ENCODE measurements at regions not wholly inside any gene's neighbourhood (a gene's known extent, or its start where the extent isn't known, plus 50 kb on each side); places are given as distances from the start of the nearest gene placed in this dataset.

DNA sequence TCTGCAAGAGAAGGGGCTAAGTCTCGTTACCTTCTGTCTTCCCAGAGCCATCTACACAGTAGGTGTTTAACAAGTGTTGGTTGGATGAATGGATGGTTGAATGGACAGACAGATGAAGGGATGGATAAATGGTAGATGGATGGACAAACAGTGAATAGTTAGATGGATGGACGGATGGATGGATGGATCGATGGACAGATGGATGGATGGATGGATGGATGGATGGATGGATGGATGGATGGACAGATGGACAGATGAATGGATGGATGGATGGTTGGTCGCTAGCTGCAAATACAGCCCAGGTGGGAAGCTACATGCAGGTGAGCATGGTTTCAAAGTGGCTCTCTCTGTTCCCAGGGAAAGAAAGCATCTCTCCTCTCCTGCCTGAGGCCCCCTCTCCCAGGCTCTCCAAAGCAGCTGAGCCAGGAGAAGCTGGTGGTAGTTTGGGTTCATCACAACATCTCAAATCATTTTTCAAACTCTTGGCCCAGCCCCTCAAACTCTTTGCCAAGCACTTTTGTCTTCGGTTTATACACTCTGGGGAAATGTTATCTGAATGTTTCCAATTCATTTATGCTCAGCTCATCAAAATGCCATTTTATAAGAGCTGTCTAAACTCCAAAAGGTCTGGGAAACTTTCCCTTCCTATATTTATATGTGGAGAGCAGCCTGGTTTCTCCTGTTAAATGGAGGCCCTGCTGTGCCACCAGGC lies 192.7 kb downstream of the ANAPC1 start:
- H3K79me2 ChIP-seq (ENCODE audit: control insufficient read depth, insufficient read depth, low read length, poor library complexity), result no peaks in the 10 kb centered on the region
- no peak overlapping the region for H4K8ac ChIP-seq (ENCODE audit: low read depth, low read length)
- no peak overlapping the region for H2AFZ ChIP-seq (ENCODE audit: insufficient read depth, low read length, poor library complexity)
- no peak overlapping the region for H3K4me3 ChIP-seq (ENCODE audit: low read depth, low read length)
- no peaks in the 10 kb centered on the region for H3K4me1 ChIP-seq (ENCODE audit: control insufficient read depth in 1 of 2, insufficient read depth in 2 of 2, low read length in 2 of 2)
- no CpG with 5 or more reads among the region's 5 CpGs for WGBS (ENCODE audit: extremely low coverage, insufficient coverage, insufficient read length)
- H2AK5ac ChIP-seq (ENCODE audit: low read length), result no peak overlapping the region
- DNase-seq, result no peak
- no peak overlapping the region for H3K9ac ChIP-seq (ENCODE audit: low read length)
- no peak overlapping the region for H2BK12ac ChIP-seq (ENCODE audit: low read length)
- H3K4me2 ChIP-seq (ENCODE audit: low read length), result no peak overlapping the region
- H2BK5ac ChIP-seq (ENCODE audit: low read depth, low read length, poor library complexity), result no peak overlapping the region
- H3K14ac ChIP-seq (ENCODE audit: low read length), result no peak overlapping the region
- no peak overlapping the region for H3K27ac ChIP-seq (ENCODE audit: low read depth, low read length)
- no peak overlapping the region for H4K91ac ChIP-seq (ENCODE audit: low read depth, low read length)
- no peaks in the 10 kb centered on the region for H3K79me1 ChIP-seq (ENCODE audit: low read length)
- H4K12ac ChIP-seq (ENCODE audit: low read depth, low read length), result no peak overlapping the region
- H3K18ac ChIP-seq (ENCODE audit: low read length), result no peak overlapping the region
- peaks cover 2% of the 10 kb centered on the region for H3K9me3 ChIP-seq (ENCODE audit: insufficient read depth, low read depth, low read length)
- H2BK120ac ChIP-seq (ENCODE audit: insufficient read depth, low read length, poor library complexity), result no peak overlapping the region
- H3K36me3 ChIP-seq (ENCODE audit: control insufficient read depth in 1 of 2, insufficient read depth in 2 of 2, low read length in 2 of 2), result no peaks in the 10 kb centered on the region
- H3K4ac ChIP-seq (ENCODE audit: low read depth, low read length), result no peak overlapping the region
- no peak overlapping the region for H3K23ac ChIP-seq (ENCODE audit: low read length)
- no peaks in the 10 kb centered on the region for H3K27me3 ChIP-seq (ENCODE audit: insufficient read depth, low read length)

GRCh38 chr2:111692311-111692710 lies 191.7 kb downstream of the ANAPC1 start:
- no peak overlapping the region for H3K4me2 ChIP-seq (ENCODE audit: low read length)
- no peak overlapping the region for H2AFZ ChIP-seq (ENCODE audit: insufficient read depth, low read length, poor library complexity)
- no CpG with 5 or more reads among the region's 2 CpGs for WGBS (ENCODE audit: extremely low coverage, insufficient coverage, insufficient read length)
- no peak overlapping the region for H4K12ac ChIP-seq (ENCODE audit: low read depth, low read length)
- H2BK5ac ChIP-seq (ENCODE audit: low read depth, low read length, poor library complexity), result no peak overlapping the region
- no peaks in the 10 kb centered on the region for H3K27me3 ChIP-seq (ENCODE audit: insufficient read depth, low read length)
- no peaks in the 10 kb centered on the region for H3K4me1 ChIP-seq (ENCODE audit: control insufficient read depth in 1 of 2, insufficient read depth in 2 of 2, low read length in 2 of 2)
- DNase-seq, result no peak
- H3K4ac ChIP-seq (ENCODE audit: low read depth, low read length), result no peak overlapping the region
- H2BK12ac ChIP-seq (ENCODE audit: low read length), result no peak overlapping the region
- no peaks in the 10 kb centered on the region for H3K79me1 ChIP-seq (ENCODE audit: low read length)
- H3K36me3 ChIP-seq (ENCODE audit: control insufficient read depth in 1 of 2, insufficient read depth in 2 of 2, low read length in 2 of 2), result no peaks in the 10 kb centered on the region
- no peak overlapping the region for H3K18ac ChIP-seq (ENCODE audit: low read length)
- no peak overlapping the region for H3K23ac ChIP-seq (ENCODE audit: low read length)
- no peak overlapping the region for H3K14ac ChIP-seq (ENCODE audit: low read length)
- no peak overlapping the region for H4K8ac ChIP-seq (ENCODE audit: low read depth, low read length)
- peaks cover 2% of the 10 kb centered on the region for H3K9me3 ChIP-seq (ENCODE audit: insufficient read depth, low read depth, low read length)
- H3K27ac ChIP-seq (ENCODE audit: low read depth, low read length), result no peak overlapping the region
- H4K91ac ChIP-seq (ENCODE audit: low read depth, low read length), result no peak overlapping the region
- no peaks in the 10 kb centered on the region for H3K79me2 ChIP-seq (ENCODE audit: control insufficient read depth, insufficient read depth, low read length, poor library complexity)
- no peak overlapping the region for H2AK5ac ChIP-seq (ENCODE audit: low read length)
- no peak overlapping the region for H3K4me3 ChIP-seq (ENCODE audit: low read depth, low read length)
- no peak overlapping the region for H3K9ac ChIP-seq (ENCODE audit: low read length)
- no peak overlapping the region for H2BK120ac ChIP-seq (ENCODE audit: insufficient read depth, low read length, poor library complexity)

DNA sequence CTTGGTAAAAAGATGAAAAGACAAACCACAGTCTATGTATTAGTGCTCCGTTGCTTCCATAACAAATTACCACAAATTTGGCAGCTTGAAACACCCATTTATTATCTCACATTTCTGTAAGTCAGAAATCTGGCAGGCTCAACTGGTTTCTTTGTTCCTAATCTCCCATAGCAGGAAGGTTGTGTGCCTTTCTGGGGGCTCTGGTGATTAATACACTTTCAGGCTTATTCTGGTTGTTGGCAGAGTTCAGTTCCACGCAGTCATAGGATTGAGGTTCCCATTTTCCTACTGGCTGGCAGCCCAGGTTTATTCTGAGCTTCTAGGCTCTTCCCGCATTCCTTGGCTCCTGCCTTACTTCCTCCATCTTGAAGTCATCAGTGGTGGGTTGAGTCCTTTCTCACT lies 189.3 kb downstream of the ANAPC1 start:
- Histone ChIP-seq H3K79me2 (ENCODE audit: control insufficient read depth, insufficient read depth, low read length, poor library complexity) (no peaks in the 10 kb centered on the region), H4K8ac (ENCODE audit: low read depth, low read length) (no peak overlapping the region), H3K4me3 (ENCODE audit: low read depth, low read length) (no peak overlapping the region), H3K79me1 (ENCODE audit: low read length) (peaks cover 5% of the 10 kb centered on the region), H3K4me2 (ENCODE audit: low read length) (no peak overlapping the region), H3K9me3 (ENCODE audit: insufficient read depth, low read depth, low read length) (peaks cover 2% of the 10 kb centered on the region), H3K4ac (ENCODE audit: low read depth, low read length) (no peak overlapping the region), H4K12ac (ENCODE audit: low read depth, low read length) (no peak overlapping the region), H2AK5ac (ENCODE audit: low read length) (no peak overlapping the region), H2BK12ac (ENCODE audit: low read length) (no peak overlapping the region), H4K91ac (ENCODE audit: low read depth, low read length) (no peak overlapping the region), H3K27ac (ENCODE audit: low read depth, low read length) (no peak overlapping the region), H3K23ac (ENCODE audit: low read length) (no peak overlapping the region), H2AFZ (ENCODE audit: insufficient read depth, low read length, poor library complexity) (no peak overlapping the region), H3K18ac (ENCODE audit: low read length) (no peak overlapping the region), H2BK120ac (ENCODE audit: insufficient read depth, low read length, poor library complexity) (no peak overlapping the region), H3K36me3 (ENCODE audit: control insufficient read depth in 1 of 2, insufficient read depth in 2 of 2, low read length in 2 of 2) (no peaks in the 10 kb centered on the region), H3K27me3 (ENCODE audit: insufficient read depth, low read length) (no peaks in the 10 kb centered on the region), H3K4me1 (ENCODE audit: control insufficient read depth in 1 of 2, insufficient read depth in 2 of 2, low read length in 2 of 2) (peaks cover 7 to 9% of the 10 kb centered on the region in 2 experiments), H3K14ac (ENCODE audit: low read length) (no peak overlapping the region), H2BK5ac (ENCODE audit: low read depth, low read length, poor library complexity) (no peak overlapping the region), H3K9ac (ENCODE audit: low read length) (no peak overlapping the region)
- no peak for DNase-seq
- no CpG with 5 or more reads among the region's 3 CpGs for WGBS (ENCODE audit: extremely low coverage, insufficient coverage, insufficient read length)

- H3K14ac ChIP-seq (ENCODE audit: low read length), result no peak overlapping the region
- DNase-seq, result no peak
- no CpG with 5 or more reads among the region's 8 CpGs for WGBS (ENCODE audit: extremely low coverage, insufficient coverage, insufficient read length)
These were observed 188.5 kb downstream of the ANAPC1 start for GRCh38 chr2:111695441-111696007.

More at GRCh38 chr2:111695441-111696007, 188.5 kb downstream of the ANAPC1 start:
- Histone ChIP-seq H4K91ac (ENCODE audit: low read depth, low read length) (no peak overlapping the region), H2BK5ac (ENCODE audit: low read depth, low read length, poor library complexity) (no peak overlapping the region), H4K8ac (ENCODE audit: low read depth, low read length) (no peak overlapping the region), H3K79me1 (ENCODE audit: low read length) (peaks cover 5% of the 10 kb centered on the region), H2BK120ac (ENCODE audit: insufficient read depth, low read length, poor library complexity) (no peak overlapping the region), H3K18ac (ENCODE audit: low read length) (no peak overlapping the region), H3K4me1 (ENCODE audit: control insufficient read depth in 1 of 2, insufficient read depth in 2 of 2, low read length in 2 of 2) (peaks cover 7 to 9% of the 10 kb centered on the region in 2 experiments), H3K9ac (ENCODE audit: low read length) (no peak overlapping the region), H3K27me3 (ENCODE audit: insufficient read depth, low read length) (no peaks in the 10 kb centered on the region), H3K4me3 (ENCODE audit: low read depth, low read length) (no peak overlapping the region), H2AK5ac (ENCODE audit: low read length) (no peak overlapping the region), H2AFZ (ENCODE audit: insufficient read depth, low read length, poor library complexity) (no peak overlapping the region), H3K23ac (ENCODE audit: low read length) (no peak overlapping the region), H4K12ac (ENCODE audit: low read depth, low read length) (no peak overlapping the region), H3K79me2 (ENCODE audit: control insufficient read depth, insufficient read depth, low read length, poor library complexity) (no peaks in the 10 kb centered on the region), H3K27ac (ENCODE audit: low read depth, low read length) (no peak overlapping the region), H3K9me3 (ENCODE audit: insufficient read depth, low read depth, low read length) (peaks cover 2% of the 10 kb centered on the region), H3K36me3 (ENCODE audit: control insufficient read depth in 1 of 2, insufficient read depth in 2 of 2, low read length in 2 of 2) (no peaks in the 10 kb centered on the region), H3K4me2 (ENCODE audit: low read length) (no peak overlapping the region), H2BK12ac (ENCODE audit: low read length) (no peak overlapping the region), H3K4ac (ENCODE audit: low read depth, low read length) (no peak overlapping the region)
